ENCODE measurements at regions not wholly inside any gene's neighbourhood (a gene's known extent, or its start where the extent isn't known, plus 50 kb on each side); places are given as distances from the start of the nearest gene placed in this dataset.

- H3K79me2 ChIP-seq (ENCODE audit: control insufficient read depth, insufficient read depth, low read length) = no peaks in the 10 kb centered on the region
- H3K36me3 ChIP-seq (ENCODE audit: control insufficient read depth in 2 of 2, extremely low read depth in 1 of 2, insufficient read depth in 2 of 2, low read length in 2 of 2) = no peaks in the 10 kb centered on the region
- H3K4me1 ChIP-seq (ENCODE audit: control insufficient read depth, extremely low read depth, insufficient read depth, low read length) = no peaks in the 10 kb centered on the region
- H3K4me2 ChIP-seq (ENCODE audit: insufficient read depth, low read length) = no peak overlapping the region
- FAIRE-seq (no peak), DNase-seq (ENCODE audit: low read depth, low spot score) (no peak)
- intact Hi-C loops (cut with micrococcal nuclease) (no loop called here), dilution Hi-C loops (cut with MboI; ENCODE audit: extremely low pct_ligation_motif_present, low sequenced_read_pairs) (no loop called here)
- CTCF ChIA-PET = interaction anchor here (0.6 kb wide), 1 partner anchor 973 kb away, joined by 4 read pairs; no protein-coding TSS in a partner anchor
- no peak overlapping the region for H3K4me3 ChIP-seq (replicated peaks in 1 of 3; ENCODE audit: insufficient read depth in 1 of 3, low read depth in 1 of 3, low read length in 3 of 3)
- H2AFZ ChIP-seq (ENCODE audit: low read depth, low read length) = no peak overlapping the region
- no peaks in the 10 kb centered on the region for H4K20me1 ChIP-seq (replicated peaks; ENCODE audit: control insufficient read depth, extremely low read depth, insufficient read depth, low read length)
- BruUV-seq (replicated peaks) = no TSS peak
- H3K9ac ChIP-seq (replicated peaks; ENCODE audit: extremely low read depth, insufficient read depth, low read length) = no peak overlapping the region
- H3K27ac ChIP-seq (ENCODE audit: insufficient read depth, low read depth, low read length) = no peak overlapping the region
- H3K9me3 ChIP-seq (replicated peaks; ENCODE audit: control insufficient read depth, insufficient read depth, low read length) = no peaks in the 10 kb centered on the region
- TF ChIP-seq JUN (IDR thresholded peaks at IDR 0.05; ENCODE audit: borderline replicate concordance, insufficient read depth, insufficient read length, low read depth) (no peak), POLR2AphosphoS5 (IDR thresholded peaks at IDR 0.05; ENCODE audit: insufficient read depth, low read depth, low read length) (no peak), EZH2 (IDR thresholded peaks at IDR 0.05; ENCODE audit: borderline replicate concordance, low read depth, low read length, severe bottlenecking) (no peak), FOS (IDR thresholded peaks at IDR 0.05; ENCODE audit: borderline replicate concordance, insufficient read depth, low read length) (no peak), GATA2 (IDR thresholded peaks at IDR 0.05; ENCODE audit: insufficient read depth, insufficient read length, low read depth, low read length) (no peak), MYC (IDR thresholded peaks at IDR 0.05; ENCODE audit: low read depth, low read length) (no peak), MAX (IDR thresholded peaks at IDR 0.05; ENCODE audit: insufficient read depth, insufficient read length) (no peak), POLR2A (IDR thresholded peaks at IDR 0.05; ENCODE audit: low read depth, low read length) (no peak), CTCF (IDR thresholded peaks at IDR 0.05; ENCODE audit: extremely low read depth in 1 of 2, insufficient read depth in 1 of 2, low read depth in 1 of 2, low read length in 2 of 2) (no peak)
- H3K9me1 ChIP-seq (replicated peaks; ENCODE audit: control insufficient read depth, extremely low read depth, insufficient read depth, low read length) = no peaks in the 10 kb centered on the region
- H3K27me3 ChIP-seq (ENCODE audit: control insufficient read depth in 2 of 2, insufficient read depth in 2 of 2, low read length in 2 of 2) = peaks cover 0 to 2% of the 10 kb centered on the region in 2 experiments
- POLR2A ChIA-PET = no interaction called here
Observed at GRCh38 chr16:22614271-22614947, 103.7 kb downstream of the NPIPB5 start.

Data from endothelial cell of umbilical vein (primary cell).